ENCODE measurements at regions not wholly inside any gene's neighbourhood (a gene's known extent, or its start where the extent isn't known, plus 50 kb on each side); places are given as distances from the start of the nearest gene placed in this dataset.

- DNase-seq, result no peak
- Histone ChIP-seq H3K27me3 (no peaks in the 10 kb centered on the region), H3K27ac (no peak overlapping the region), H3K36me3 (no peaks in the 10 kb centered on the region), H3K4me3 (no peak overlapping the region), H3K4me1 (no peaks in the 10 kb centered on the region), H3K9me3 (no peaks in the 10 kb centered on the region)
- TF ChIP-seq POLR2AphosphoS5 (IDR thresholded peaks at IDR 0.05) (no peak), EP300 (IDR thresholded peaks at IDR 0.05; ENCODE audit: low read depth) (no peak), POLR2A (IDR thresholded peaks at IDR 0.05) (no peak)
- TF ChIP-seq, protein P1, sequence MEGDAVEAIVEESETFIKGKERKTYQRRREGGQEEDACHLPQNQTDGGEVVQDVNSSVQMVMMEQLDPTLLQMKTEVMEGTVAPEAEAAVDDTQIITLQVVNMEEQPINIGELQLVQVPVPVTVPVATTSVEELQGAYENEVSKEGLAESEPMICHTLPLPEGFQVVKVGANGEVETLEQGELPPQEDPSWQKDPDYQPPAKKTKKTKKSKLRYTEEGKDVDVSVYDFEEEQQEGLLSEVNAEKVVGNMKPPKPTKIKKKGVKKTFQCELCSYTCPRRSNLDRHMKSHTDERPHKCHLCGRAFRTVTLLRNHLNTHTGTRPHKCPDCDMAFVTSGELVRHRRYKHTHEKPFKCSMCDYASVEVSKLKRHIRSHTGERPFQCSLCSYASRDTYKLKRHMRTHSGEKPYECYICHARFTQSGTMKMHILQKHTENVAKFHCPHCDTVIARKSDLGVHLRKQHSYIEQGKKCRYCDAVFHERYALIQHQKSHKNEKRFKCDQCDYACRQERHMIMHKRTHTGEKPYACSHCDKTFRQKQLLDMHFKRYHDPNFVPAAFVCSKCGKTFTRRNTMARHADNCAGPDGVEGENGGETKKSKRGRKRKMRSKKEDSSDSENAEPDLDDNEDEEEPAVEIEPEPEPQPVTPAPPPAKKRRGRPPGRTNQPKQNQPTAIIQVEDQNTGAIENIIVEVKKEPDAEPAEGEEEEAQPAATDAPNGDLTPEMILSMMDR (IDR thresholded peaks at IDR 0.05), result no peak
- in situ Hi-C loops (cut with MboI; ENCODE audit: low pct_ligation_motif_present in 1 of 4, low pct_unique_long_range_greater_than_20kb in 1 of 4, low sequenced_read_pairs in 3 of 4), result no loop called here
- WGBS, 2 donors (ENCODE audit: low coverage in 1 of 2), result 72 to 86% methylated on average over 3 to 5 of the region's 5 CpGs
- intact Hi-C loops (cut with DNase I; ENCODE audit: low total_unique reads), result no loop called here
These were observed 199.0 kb downstream of the SOD2 start for GRCh38 chr6:159493898-159494585.

DNA sequence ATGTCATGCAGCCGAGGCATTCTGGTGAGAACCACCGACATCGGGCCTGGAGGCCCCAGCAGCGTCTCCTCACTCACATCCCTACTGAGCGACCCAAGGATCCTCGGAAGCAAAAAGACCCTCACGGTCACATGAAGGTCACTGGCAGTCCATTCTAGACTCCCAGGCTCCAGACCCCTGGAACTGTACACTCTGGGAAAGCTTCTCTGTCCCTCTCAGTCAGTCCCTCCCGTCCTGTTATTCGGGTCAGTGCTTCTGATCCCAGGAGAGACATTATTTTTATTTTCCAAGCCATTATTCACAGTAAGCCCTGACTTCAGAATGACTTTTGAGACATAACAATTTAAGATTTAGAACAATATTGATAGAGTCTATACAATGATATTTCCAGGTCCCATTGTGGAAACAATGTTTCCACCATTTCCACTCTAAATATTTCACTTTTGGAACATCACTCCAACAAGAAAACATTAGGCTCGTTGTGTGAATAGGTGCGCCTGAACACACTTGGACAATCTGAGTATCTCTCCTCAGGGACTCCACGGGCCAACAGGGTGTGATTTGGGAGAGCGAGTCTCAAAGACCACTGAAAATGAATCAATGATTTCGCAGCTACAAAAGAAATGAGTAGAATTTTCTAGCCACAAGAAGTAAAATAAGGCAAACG is 199.7 kb downstream of the SOD2 start:
- H3K27me3 ChIP-seq, result no peaks in the 10 kb centered on the region
- in situ Hi-C loops (cut with MboI; ENCODE audit: low pct_ligation_motif_present in 1 of 4, low pct_unique_long_range_greater_than_20kb in 1 of 4, low sequenced_read_pairs in 3 of 4), result no loop called here
- H3K4me3 ChIP-seq, result no peak overlapping the region
- no peaks in the 10 kb centered on the region for H3K4me1 ChIP-seq
- H3K9me3 ChIP-seq, result no peaks in the 10 kb centered on the region
- intact Hi-C loops (cut with DNase I; ENCODE audit: low total_unique reads), result no loop called here
- no peaks in the 10 kb centered on the region for H3K36me3 ChIP-seq
- WGBS, 2 donors (ENCODE audit: low coverage in 1 of 2), result 85 to 94% methylated on average over 4 to 15 of the region's 15 CpGs
- no peak for DNase-seq
- no peak overlapping the region for H3K27ac ChIP-seq
- TF ChIP-seq EP300 (IDR thresholded peaks at IDR 0.05; ENCODE audit: low read depth) (no peak), POLR2A (IDR thresholded peaks at IDR 0.05) (no peak)
- TF ChIP-seq, protein P1 (IDR thresholded peaks at IDR 0.05), result no peak

DNA sequence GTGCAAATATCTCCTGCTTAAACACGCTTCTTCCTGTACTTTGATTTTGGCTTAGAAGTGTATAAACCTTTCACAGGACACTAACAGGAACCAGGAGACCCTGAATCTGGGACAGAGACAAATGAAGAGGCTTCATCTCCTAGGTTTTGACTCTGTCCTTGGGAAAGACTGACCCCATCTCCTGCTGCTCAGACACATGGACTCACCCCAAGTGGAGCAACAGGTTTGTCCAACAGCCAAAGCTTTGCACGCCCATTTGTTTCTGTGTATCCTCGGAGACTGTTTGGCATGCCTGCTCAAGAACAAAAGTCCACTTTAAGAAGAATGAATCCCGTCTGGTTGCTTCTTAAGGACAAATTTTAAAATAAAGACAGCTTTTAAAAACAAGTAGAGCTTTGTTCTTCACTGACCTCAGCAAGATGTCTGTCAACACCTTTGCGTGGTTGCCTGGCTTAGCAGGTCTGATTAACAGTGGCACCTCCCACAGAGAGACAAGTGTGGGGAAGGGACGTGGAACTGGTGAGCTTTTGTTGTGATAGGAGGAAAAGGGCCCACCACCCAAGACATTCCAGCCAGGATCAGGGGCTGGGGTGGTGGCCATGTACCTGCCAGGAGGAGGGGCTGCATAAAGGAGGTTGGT is 202.6 kb downstream of the SOD2 start:
- H3K36me3 ChIP-seq, result no peaks in the 10 kb centered on the region
- DNase-seq, result peak; percentile 20
- intact Hi-C loops (cut with DNase I; ENCODE audit: low total_unique reads) (no loop called here), in situ Hi-C loops (cut with MboI; ENCODE audit: low pct_ligation_motif_present in 1 of 4, low pct_unique_long_range_greater_than_20kb in 1 of 4, low sequenced_read_pairs in 3 of 4) (no loop called here)
- WGBS, 2 donors (ENCODE audit: low coverage in 1 of 2), result 40% methylated on average over 5 to 6 of the region's 6 CpGs
- no peak for TF ChIP-seq POLR2A (IDR thresholded peaks at IDR 0.05)
- no peak for TF ChIP-seq EP300 (IDR thresholded peaks at IDR 0.05; ENCODE audit: low read depth)
- H3K9me3 ChIP-seq, result no peaks in the 10 kb centered on the region
- no peaks in the 10 kb centered on the region for H3K4me1 ChIP-seq
- no peak overlapping the region for H3K4me3 ChIP-seq
- peak overlapping the region in 1 of 4 donors; percentile 16 for H3K27ac ChIP-seq
- H3K27me3 ChIP-seq, result no peaks in the 10 kb centered on the region

GRCh38 chr6:159487636-159488035 is 205.4 kb downstream of the SOD2 start:
- no peak overlapping the region for H3K4me3 ChIP-seq
- H3K9me3 ChIP-seq, result no peaks in the 10 kb centered on the region
- intact Hi-C loops (cut with DNase I; ENCODE audit: low total_unique reads) (no loop called here), in situ Hi-C loops (cut with MboI; ENCODE audit: low pct_ligation_motif_present in 1 of 4, low pct_unique_long_range_greater_than_20kb in 1 of 4, low sequenced_read_pairs in 3 of 4) (no loop called here)
- no peaks in the 10 kb centered on the region for H3K27me3 ChIP-seq
- no peaks in the 10 kb centered on the region for H3K36me3 ChIP-seq
- no peak for DNase-seq
- H3K27ac ChIP-seq, result no peak overlapping the region
- no peaks in the 10 kb centered on the region for H3K4me1 ChIP-seq
- TF ChIP-seq, protein P1 (IDR thresholded peaks at IDR 0.05), result no peak
- no peak for TF ChIP-seq POLR2A (IDR thresholded peaks at IDR 0.05)
- no peak for TF ChIP-seq EP300 (IDR thresholded peaks at IDR 0.05; ENCODE audit: low read depth)
- TF ChIP-seq POLR2AphosphoS5 (IDR thresholded peaks at IDR 0.05), result no peak
- WGBS, 2 donors (ENCODE audit: low coverage in 1 of 2), result 45 to 57% methylated on average over 2 of the region's 2 CpGs

Measured in transverse colon (tissue), 4 donors.